ENCODE measurements at regions not wholly inside any gene's neighbourhood (a gene's known extent, or its start where the extent isn't known, plus 50 kb on each side); places are given as distances from the start of the nearest gene placed in this dataset.

DNA sequence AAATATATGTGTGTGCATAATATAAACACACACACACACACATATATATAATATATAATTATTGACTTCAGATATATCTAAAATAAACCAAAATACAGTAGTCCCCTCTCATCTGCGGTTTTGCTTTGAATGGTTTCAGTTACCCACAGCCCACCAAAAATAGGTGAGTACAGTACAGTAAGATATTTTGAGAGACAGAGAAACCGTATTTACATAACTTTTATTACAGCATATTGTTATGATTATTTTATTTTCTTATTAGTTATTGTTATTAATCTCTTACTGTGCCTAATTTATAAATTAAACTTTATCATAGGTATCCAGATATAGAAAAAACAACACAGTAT is 564.2 kb downstream of the ACTL7B start:
- no peak for DNase-seq (ENCODE audit: extremely low spot score, unreplicated experiment)
- Mint-ChIP-seq H3K4me1 (ENCODE audit: unreplicated experiment) (peaks cover 64% of the 10 kb centered on the region), H3K36me3 (ENCODE audit: unreplicated experiment) (no peaks in the 10 kb centered on the region), H3K4me3 (ENCODE audit: unreplicated experiment) (no peak overlapping the region), H3K27ac (ENCODE audit: unreplicated experiment) (no peak overlapping the region), H3K9me3 (ENCODE audit: unreplicated experiment) (no peaks in the 10 kb centered on the region), H3K27me3 (ENCODE audit: unreplicated experiment) (no peaks in the 10 kb centered on the region)
- TF ChIP-seq, protein P1, sequence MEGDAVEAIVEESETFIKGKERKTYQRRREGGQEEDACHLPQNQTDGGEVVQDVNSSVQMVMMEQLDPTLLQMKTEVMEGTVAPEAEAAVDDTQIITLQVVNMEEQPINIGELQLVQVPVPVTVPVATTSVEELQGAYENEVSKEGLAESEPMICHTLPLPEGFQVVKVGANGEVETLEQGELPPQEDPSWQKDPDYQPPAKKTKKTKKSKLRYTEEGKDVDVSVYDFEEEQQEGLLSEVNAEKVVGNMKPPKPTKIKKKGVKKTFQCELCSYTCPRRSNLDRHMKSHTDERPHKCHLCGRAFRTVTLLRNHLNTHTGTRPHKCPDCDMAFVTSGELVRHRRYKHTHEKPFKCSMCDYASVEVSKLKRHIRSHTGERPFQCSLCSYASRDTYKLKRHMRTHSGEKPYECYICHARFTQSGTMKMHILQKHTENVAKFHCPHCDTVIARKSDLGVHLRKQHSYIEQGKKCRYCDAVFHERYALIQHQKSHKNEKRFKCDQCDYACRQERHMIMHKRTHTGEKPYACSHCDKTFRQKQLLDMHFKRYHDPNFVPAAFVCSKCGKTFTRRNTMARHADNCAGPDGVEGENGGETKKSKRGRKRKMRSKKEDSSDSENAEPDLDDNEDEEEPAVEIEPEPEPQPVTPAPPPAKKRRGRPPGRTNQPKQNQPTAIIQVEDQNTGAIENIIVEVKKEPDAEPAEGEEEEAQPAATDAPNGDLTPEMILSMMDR (IDR thresholded peaks at IDR 0.05): no peak

GRCh38 chr9:108290839-108291585 is 564.8 kb downstream of the ACTL7B start:
- Mint-ChIP-seq H3K4me3 (ENCODE audit: unreplicated experiment) (no peak overlapping the region), H3K27me3 (ENCODE audit: unreplicated experiment) (no peaks in the 10 kb centered on the region), H3K27ac (ENCODE audit: unreplicated experiment) (peak overlapping the region; percentile 83), H3K36me3 (ENCODE audit: unreplicated experiment) (no peaks in the 10 kb centered on the region), H3K4me1 (ENCODE audit: unreplicated experiment) (peaks cover 58% of the 10 kb centered on the region), H3K9me3 (ENCODE audit: unreplicated experiment) (no peaks in the 10 kb centered on the region)
- no peak for DNase-seq (ENCODE audit: extremely low spot score, unreplicated experiment)
- TF ChIP-seq, protein P1 (IDR thresholded peaks at IDR 0.05): no peak

DNA sequence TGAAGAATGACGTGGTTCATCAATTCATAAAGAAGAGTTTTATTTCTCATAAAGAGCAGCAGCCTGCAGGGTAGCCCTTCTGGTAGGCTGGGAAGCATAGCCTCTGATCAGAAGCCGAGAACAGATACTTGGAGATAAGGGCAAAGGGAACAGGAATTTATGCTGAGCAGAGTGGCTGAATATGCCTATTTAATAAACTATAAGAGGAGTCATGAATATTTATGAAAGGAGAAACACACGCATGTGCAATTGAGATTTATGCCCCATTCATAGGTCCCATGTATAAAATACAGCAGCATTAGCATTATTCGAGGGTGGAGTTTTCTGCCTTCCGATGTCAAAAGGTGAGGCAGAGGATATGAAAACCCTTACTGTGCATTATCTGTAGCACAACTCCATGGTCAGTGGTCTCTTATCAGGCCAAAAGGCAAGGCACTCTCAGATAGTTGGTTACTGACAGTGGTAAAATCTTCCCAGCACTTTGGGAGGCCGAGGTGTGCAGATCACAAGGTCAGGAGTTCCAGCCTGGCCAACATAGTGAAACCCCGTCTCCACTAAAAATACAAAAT is 569.1 kb downstream of the ACTL7B start:
- Mint-ChIP-seq H3K27ac (ENCODE audit: unreplicated experiment) (no peak overlapping the region), H3K36me3 (ENCODE audit: unreplicated experiment) (no peaks in the 10 kb centered on the region)
- DNase-seq (ENCODE audit: extremely low spot score, unreplicated experiment): no peak

DNA sequence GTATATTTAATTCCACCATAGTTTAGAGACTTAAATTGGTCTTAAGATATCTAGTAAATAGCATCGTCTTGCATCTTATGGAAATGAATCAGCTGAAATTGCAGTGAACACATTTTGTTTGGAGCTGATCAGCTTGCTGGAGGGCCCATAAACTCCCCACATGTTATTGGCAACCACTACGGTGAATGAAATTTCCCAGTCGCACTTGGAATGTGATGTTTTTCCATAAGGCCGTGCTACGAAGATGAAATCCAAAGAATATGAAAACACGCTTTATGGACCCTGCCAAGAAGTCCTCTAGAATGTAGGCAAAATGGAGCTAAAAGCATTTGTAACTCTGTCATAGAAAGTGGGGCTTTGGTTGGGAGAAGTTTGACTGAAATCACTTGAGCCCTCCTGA is 572.1 kb downstream of the ACTL7B start:
- Mint-ChIP-seq H3K4me1 (ENCODE audit: unreplicated experiment) (peaks cover 25% of the 10 kb centered on the region), H3K9me3 (ENCODE audit: unreplicated experiment) (no peaks in the 10 kb centered on the region), H3K27me3 (ENCODE audit: unreplicated experiment) (no peaks in the 10 kb centered on the region), H3K27ac (ENCODE audit: unreplicated experiment) (no peak overlapping the region), H3K4me3 (ENCODE audit: unreplicated experiment) (no peak overlapping the region), H3K36me3 (ENCODE audit: unreplicated experiment) (no peaks in the 10 kb centered on the region)
- no peak for DNase-seq (ENCODE audit: extremely low spot score, unreplicated experiment)
- TF ChIP-seq, protein P1 (IDR thresholded peaks at IDR 0.05): no peak

More for the DNA sequence above, 569.1 kb downstream of the ACTL7B start:
- Mint-ChIP-seq H3K4me1 (ENCODE audit: unreplicated experiment) (peaks cover 23% of the 10 kb centered on the region), H3K9me3 (ENCODE audit: unreplicated experiment) (no peaks in the 10 kb centered on the region), H3K27me3 (ENCODE audit: unreplicated experiment) (no peaks in the 10 kb centered on the region), H3K4me3 (ENCODE audit: unreplicated experiment) (no peak overlapping the region)
- TF ChIP-seq, protein P1 (IDR thresholded peaks at IDR 0.05): no peak

DNA sequence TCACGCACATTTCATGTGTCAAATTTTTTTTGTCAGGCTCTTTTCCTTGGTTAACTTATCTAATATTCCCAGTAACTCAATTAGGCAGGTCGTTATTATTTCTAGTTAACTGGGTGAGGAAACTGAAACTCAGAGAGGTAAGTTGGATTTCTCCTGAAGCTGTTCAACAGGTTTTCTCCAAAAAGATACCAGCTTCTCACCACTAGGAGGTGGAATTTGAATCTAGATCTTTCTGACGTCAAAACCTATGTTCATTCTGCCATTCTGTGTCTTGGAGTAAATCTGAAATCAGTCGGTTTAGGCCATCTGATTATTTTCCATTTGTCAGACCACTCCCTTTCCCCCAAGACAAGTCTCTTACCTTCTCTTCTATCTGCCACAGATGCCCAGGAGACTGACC is 572.9 kb downstream of the ACTL7B start:
- DNase-seq (ENCODE audit: extremely low spot score, unreplicated experiment): no peak

More for the DNA sequence above, 572.9 kb downstream of the ACTL7B start:
- Mint-ChIP-seq H3K27ac (ENCODE audit: unreplicated experiment) (no peak overlapping the region), H3K9me3 (ENCODE audit: unreplicated experiment) (no peaks in the 10 kb centered on the region), H3K36me3 (ENCODE audit: unreplicated experiment) (no peaks in the 10 kb centered on the region), H3K27me3 (ENCODE audit: unreplicated experiment) (no peaks in the 10 kb centered on the region), H3K4me3 (ENCODE audit: unreplicated experiment) (no peak overlapping the region), H3K4me1 (ENCODE audit: unreplicated experiment) (peaks cover 29% of the 10 kb centered on the region)
- TF ChIP-seq, protein P1 (IDR thresholded peaks at IDR 0.05): peak; percentile 22

Measured in osteocyte (in vitro differentiated cells).